IPS-20b (cell line): ENCODE measurements at regions not wholly inside any gene's neighbourhood (a gene's known extent, or its start where the extent isn't known, plus 50 kb on each side); places are given as distances from the start of the nearest gene placed in this dataset.

ENCODE experiments used
- H3K27ac ChIP-seq: one replicate; pipeline ENCODE4 v1.5.1; 2013; ENCODE audit warnings: low read length
- H3K27me3 ChIP-seq: 2 replicates; pipeline ENCODE4 v1.6.1; 2013; ENCODE audit warnings: mild to moderate bottlenecking, low read length, inconsistent platforms; ENCODE audit not compliant: insufficient read depth
- H3K36me3 ChIP-seq: 2 replicates; pipeline ENCODE4 v1.6.1; 2013; ENCODE audit warnings: low read depth, mild to moderate bottlenecking, inconsistent platforms, low read length, moderate library complexity; ENCODE audit not compliant: insufficient read depth
- H3K4me1 ChIP-seq: 2 replicates; pipeline ENCODE4 v1.6.1; 2013; ENCODE audit warnings: mild to moderate bottlenecking, control low read depth, inconsistent platforms, low read length, moderate library complexity; ENCODE audit not compliant: insufficient read depth
- H3K4me3 ChIP-seq: 2 replicates; pipeline ENCODE4 v1.5.1; 2013; ENCODE audit warnings: mild to moderate bottlenecking, low read length, inconsistent platforms
- H3K9ac ChIP-seq: 2 replicates; pipeline ENCODE4 v1.6.1; 2013; ENCODE audit warnings: low read depth, mild to moderate bottlenecking, inconsistent platforms, low read length, moderate library complexity
- H3K9me3 ChIP-seq: 2 replicates; pipeline ENCODE4 v1.6.1; 2013; ENCODE audit warnings: mild to moderate bottlenecking, low read depth, low read length, inconsistent platforms; ENCODE audit not compliant: insufficient read depth

- Histone ChIP-seq H3K27me3 (no peaks in the 10 kb centered on the region), H3K4me3 (no peak overlapping the region), H3K4me1 (no peaks in the 10 kb centered on the region), H3K9me3 (no peaks in the 10 kb centered on the region), H3K36me3 (no peaks in the 10 kb centered on the region), H3K9ac (no peak overlapping the region), H3K27ac (no peak overlapping the region)
Observed at GRCh38 chr15:39391230-39391629, 189.6 kb upstream of the THBS1 start.

- H3K27me3 ChIP-seq = no peaks in the 10 kb centered on the region
- no peaks in the 10 kb centered on the region for H3K36me3 ChIP-seq
- no peaks in the 10 kb centered on the region for H3K4me1 ChIP-seq
- H3K27ac ChIP-seq = no peak overlapping the region
- H3K9me3 ChIP-seq = no peaks in the 10 kb centered on the region
- H3K9ac ChIP-seq = no peak overlapping the region
- H3K4me3 ChIP-seq = no peak overlapping the region
Observed at GRCh38 chr15:39392469-39393047, 188.3 kb upstream of the THBS1 start.

DNA sequence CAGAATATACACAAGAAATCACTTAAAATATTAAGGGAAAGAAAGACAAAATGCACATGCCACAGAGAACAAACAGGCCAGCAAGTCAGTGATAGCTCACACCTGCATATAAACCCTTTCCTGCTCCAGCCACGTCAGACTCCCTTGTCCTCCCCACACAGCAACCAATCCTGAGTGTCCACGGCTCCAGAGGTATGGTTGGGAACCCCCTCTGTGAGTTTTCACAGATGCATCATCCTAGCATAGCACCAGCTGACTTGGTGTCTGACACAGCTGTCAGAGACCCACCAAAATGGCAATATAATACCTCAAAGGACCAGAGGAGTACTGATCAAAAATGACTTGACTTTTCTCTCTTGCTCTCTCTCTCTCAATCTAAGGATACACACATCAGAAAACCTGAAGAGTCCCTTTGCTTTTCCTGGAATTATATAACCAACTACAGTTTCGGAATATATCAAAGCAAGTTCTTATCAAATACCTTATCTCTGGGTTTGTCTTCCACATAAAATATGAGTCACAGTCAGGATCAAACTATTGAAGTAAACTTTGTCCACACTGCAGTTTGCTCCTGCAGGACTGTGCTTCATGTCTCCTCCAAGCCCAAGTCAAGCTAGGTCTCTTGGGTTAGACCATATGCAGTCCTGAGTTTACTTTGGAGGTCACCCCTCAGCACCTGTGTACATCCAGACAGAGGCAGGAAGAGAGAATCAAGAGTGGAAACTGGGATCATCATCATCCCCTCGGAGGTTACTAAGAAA is 187.1 kb upstream of the THBS1 start:
- Histone ChIP-seq H3K4me3 (no peak overlapping the region), H3K27ac (no peak overlapping the region), H3K36me3 (no peaks in the 10 kb centered on the region), H3K9ac (no peak overlapping the region), H3K4me1 (no peaks in the 10 kb centered on the region), H3K27me3 (no peaks in the 10 kb centered on the region), H3K9me3 (no peaks in the 10 kb centered on the region)

DNA sequence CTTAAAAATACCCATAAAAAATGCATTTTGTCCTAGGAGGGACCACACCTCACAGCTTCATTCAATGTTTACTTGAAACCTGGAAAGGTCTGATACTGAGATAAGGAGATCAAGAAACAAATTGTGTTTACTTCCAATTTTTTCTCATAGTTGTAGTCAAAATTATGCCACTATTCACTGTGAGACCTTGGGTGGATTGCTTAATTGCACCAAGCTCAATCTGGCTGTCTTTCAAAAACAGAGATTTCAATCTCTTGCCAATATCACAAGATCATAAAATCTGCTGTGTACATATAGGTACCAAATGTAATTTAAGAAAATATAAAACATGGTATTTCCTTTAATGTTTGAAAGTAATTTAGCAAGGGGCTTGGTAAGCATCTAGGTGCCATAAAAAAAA is 186.4 kb upstream of the THBS1 start:
- H3K4me3 ChIP-seq = no peak overlapping the region
- no peaks in the 10 kb centered on the region for H3K36me3 ChIP-seq
- no peaks in the 10 kb centered on the region for H3K4me1 ChIP-seq
- no peaks in the 10 kb centered on the region for H3K27me3 ChIP-seq
- no peaks in the 10 kb centered on the region for H3K9me3 ChIP-seq
- no peak overlapping the region for H3K27ac ChIP-seq
- no peak overlapping the region for H3K9ac ChIP-seq

GRCh38 chr15:39396979-39397615 is 183.8 kb upstream of the THBS1 start:
- no peak overlapping the region for H3K27ac ChIP-seq
- no peaks in the 10 kb centered on the region for H3K27me3 ChIP-seq
- no peaks in the 10 kb centered on the region for H3K9me3 ChIP-seq
- H3K9ac ChIP-seq = no peak overlapping the region
- H3K36me3 ChIP-seq = no peaks in the 10 kb centered on the region
- no peaks in the 10 kb centered on the region for H3K4me1 ChIP-seq
- no peak overlapping the region for H3K4me3 ChIP-seq

GRCh38 chr15:39397883-39398282 is 183.0 kb upstream of the THBS1 start:
- Histone ChIP-seq H3K27me3 (no peaks in the 10 kb centered on the region), H3K9me3 (no peaks in the 10 kb centered on the region), H3K4me1 (no peaks in the 10 kb centered on the region), H3K9ac (no peak overlapping the region), H3K27ac (no peak overlapping the region), H3K4me3 (no peak overlapping the region), H3K36me3 (no peaks in the 10 kb centered on the region)

GRCh38 chr15:39399600-39399999 is 181.3 kb upstream of the THBS1 start:
- H3K27me3 ChIP-seq = no peaks in the 10 kb centered on the region
- no peak overlapping the region for H3K4me3 ChIP-seq
- no peak overlapping the region for H3K9ac ChIP-seq
- no peak overlapping the region for H3K27ac ChIP-seq
- no peaks in the 10 kb centered on the region for H3K9me3 ChIP-seq
- no peaks in the 10 kb centered on the region for H3K36me3 ChIP-seq
- no peaks in the 10 kb centered on the region for H3K4me1 ChIP-seq

- Histone ChIP-seq H3K9me3 (no peaks in the 10 kb centered on the region), H3K4me3 (no peak overlapping the region), H3K9ac (no peak overlapping the region), H3K36me3 (no peaks in the 10 kb centered on the region), H3K27ac (no peak overlapping the region), H3K27me3 (no peaks in the 10 kb centered on the region), H3K4me1 (no peaks in the 10 kb centered on the region)
Observed at GRCh38 chr15:39400002-39400401, 180.9 kb upstream of the THBS1 start.

DNA sequence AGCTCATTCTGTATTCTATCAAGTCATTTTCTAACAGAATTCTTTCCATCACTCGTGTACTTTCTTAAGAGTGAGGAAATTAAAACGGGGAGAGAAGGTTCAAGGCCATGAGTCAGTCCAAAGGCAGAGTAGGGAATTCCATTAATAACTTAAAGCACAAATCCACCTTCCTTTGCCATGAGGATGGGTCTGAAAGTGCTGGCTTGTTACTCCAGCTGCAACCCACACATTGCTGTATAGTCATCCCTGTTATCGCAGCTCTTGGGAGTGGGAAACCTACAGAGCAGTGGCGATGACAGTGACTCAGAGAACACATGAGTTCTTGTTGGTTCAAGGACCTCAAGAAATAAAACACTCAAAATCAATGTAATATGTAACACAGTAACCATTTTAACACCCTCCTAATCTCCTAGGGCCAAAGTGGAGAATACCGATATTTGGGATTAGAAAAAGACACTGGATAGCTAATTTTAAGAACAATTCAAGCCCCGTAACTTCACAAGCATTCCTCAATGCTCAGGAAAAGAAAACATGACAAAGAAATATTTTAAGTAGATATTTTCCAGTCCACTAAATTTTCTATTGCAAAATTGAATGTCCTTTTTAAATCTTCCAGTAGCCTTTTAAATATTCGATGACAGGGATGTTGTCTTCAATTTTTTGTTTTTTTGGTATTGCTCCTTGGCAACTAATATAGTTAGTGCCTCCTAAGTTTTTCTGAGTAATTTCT is 179.9 kb upstream of the THBS1 start:
- no peaks in the 10 kb centered on the region for H3K9me3 ChIP-seq
- H3K36me3 ChIP-seq = no peaks in the 10 kb centered on the region
- no peak overlapping the region for H3K27ac ChIP-seq
- H3K4me3 ChIP-seq = no peak overlapping the region
- no peaks in the 10 kb centered on the region for H3K27me3 ChIP-seq
- H3K4me1 ChIP-seq = no peaks in the 10 kb centered on the region
- no peak overlapping the region for H3K9ac ChIP-seq

GRCh38 chr15:39403640-39404117 is 177.2 kb upstream of the THBS1 start:
- Histone ChIP-seq H3K27me3 (no peaks in the 10 kb centered on the region), H3K9ac (no peak overlapping the region), H3K4me3 (no peak overlapping the region), H3K27ac (no peak overlapping the region), H3K4me1 (no peaks in the 10 kb centered on the region), H3K36me3 (no peaks in the 10 kb centered on the region), H3K9me3 (no peaks in the 10 kb centered on the region)

GRCh38 chr15:39404767-39405181 is 176.1 kb upstream of the THBS1 start:
- no peaks in the 10 kb centered on the region for H3K27me3 ChIP-seq
- H3K4me1 ChIP-seq = no peaks in the 10 kb centered on the region
- H3K36me3 ChIP-seq = no peaks in the 10 kb centered on the region
- no peak overlapping the region for H3K4me3 ChIP-seq
- no peak overlapping the region for H3K9ac ChIP-seq
- no peak overlapping the region for H3K27ac ChIP-seq
- no peaks in the 10 kb centered on the region for H3K9me3 ChIP-seq
